ENCODE measurements at regions not wholly inside any gene's neighbourhood (a gene's known extent, or its start where the extent isn't known, plus 50 kb on each side); places are given as distances from the start of the nearest gene placed in this dataset.

DNA sequence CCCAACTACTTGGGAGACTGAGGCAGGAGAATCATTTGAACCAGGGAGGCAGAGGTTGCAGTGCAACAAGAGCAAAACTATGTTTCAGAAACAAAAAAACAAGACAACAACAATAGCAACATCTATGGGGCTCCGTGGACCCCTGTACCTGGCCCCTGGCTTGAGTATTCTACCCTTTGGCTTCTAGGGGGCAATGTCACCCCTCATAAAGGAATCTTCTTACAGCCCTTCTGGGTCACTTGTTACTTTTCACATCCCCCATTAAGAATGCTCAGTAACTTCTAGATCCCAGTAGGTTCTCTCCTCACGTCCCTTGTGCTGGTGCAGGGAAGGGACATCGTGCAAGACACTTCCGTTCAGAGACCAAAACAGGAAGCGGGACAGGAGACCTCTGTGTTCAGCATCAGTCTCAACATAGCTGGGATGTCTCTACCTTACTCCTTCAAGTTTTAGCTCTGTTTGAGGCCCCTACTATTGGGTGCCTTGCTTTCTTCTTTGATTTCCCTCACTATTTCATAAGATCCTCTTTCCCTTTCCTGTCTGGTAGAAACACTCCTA lies 218.1 kb upstream of the ARGLU1 start:
- H2BK15ac ChIP-seq (ENCODE audit: low read depth, poor library complexity, severe bottlenecking) = no peak overlapping the region
- no peaks in the 10 kb centered on the region for H3K9me3 ChIP-seq (ENCODE audit: control insufficient read depth, low read length)
- H3K79me1 ChIP-seq (replicated peaks; ENCODE audit: low read length, poor library complexity, severe bottlenecking) = no peaks in the 10 kb centered on the region
- WGBS = 48% methylated on average over 5 of the region's 5 CpGs
- H3K23ac ChIP-seq (ENCODE audit: low read length in 2 of 2) = no peak overlapping the region
- H3K4me1 ChIP-seq (ENCODE audit: control insufficient read depth, insufficient read depth, low read depth, low read length) = no peaks in the 10 kb centered on the region
- no peak overlapping the region for H3K4me3 ChIP-seq (ENCODE audit: insufficient read depth in 1 of 2, low read depth in 1 of 2, low read length in 2 of 2)
- no peak overlapping the region for H4K91ac ChIP-seq (ENCODE audit: low read length)
- H3K27ac ChIP-seq (ENCODE audit: low read length, poor library complexity, severe bottlenecking) = no peak overlapping the region
- H2BK5ac ChIP-seq (ENCODE audit: low read depth, low read length, poor library complexity, severe bottlenecking) = no peak overlapping the region
- H2AK5ac ChIP-seq (ENCODE audit: low read length, severe bottlenecking) = no peak overlapping the region
- no peak for DNase-seq
- H3K36me3 ChIP-seq (ENCODE audit: control insufficient read depth in 1 of 2, insufficient read depth in 2 of 2, low read depth in 1 of 2, low read length in 2 of 2) = no peaks in the 10 kb centered on the region
- H4K8ac ChIP-seq (ENCODE audit: low read length) = no peak overlapping the region
- H2AFZ ChIP-seq (ENCODE audit: low read depth, low read length) = no peak overlapping the region
- no peak overlapping the region for H2BK12ac ChIP-seq (ENCODE audit: low read length in 2 of 2)
- no peak overlapping the region for H3K9ac ChIP-seq (ENCODE audit: low read length)
- H3K18ac ChIP-seq (ENCODE audit: low read depth in 1 of 2, low read length in 2 of 2) = no peak overlapping the region
- H3K4ac ChIP-seq (ENCODE audit: low read depth in 1 of 2, low read length in 2 of 2) = no peak overlapping the region
- no peak overlapping the region for H3K4me2 ChIP-seq (ENCODE audit: low read length, poor library complexity, severe bottlenecking)
- peaks cover 0 to 3% of the 10 kb centered on the region in 2 experiments for H3K27me3 ChIP-seq (ENCODE audit: control insufficient read depth in 1 of 2, insufficient read depth in 1 of 2, low read length in 2 of 2)
- H2BK120ac ChIP-seq (ENCODE audit: low read depth, low read length) = no peak overlapping the region
- H3K14ac ChIP-seq (ENCODE audit: low read length in 2 of 2) = no peak overlapping the region

DNA sequence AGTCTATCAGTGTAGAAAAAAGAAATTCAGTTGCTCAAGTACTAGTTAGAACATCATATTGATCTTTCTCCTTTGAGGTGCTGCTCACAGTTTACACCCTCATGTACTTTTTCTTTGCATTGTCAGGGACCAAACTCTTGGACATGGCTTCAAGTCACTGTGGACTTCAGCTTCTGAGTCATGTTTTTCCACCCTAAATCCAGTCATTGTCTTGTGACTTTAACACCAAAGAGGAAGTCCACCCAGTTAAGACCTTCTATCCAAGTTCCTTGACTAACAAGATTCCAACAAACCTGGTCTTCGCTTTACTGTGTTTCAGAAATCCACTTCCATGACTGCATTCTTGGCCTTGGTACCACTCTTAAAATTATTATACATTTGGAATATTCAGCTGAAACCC lies 206.7 kb upstream of the ARGLU1 start:
- Histone ChIP-seq H3K23ac (ENCODE audit: low read length in 2 of 2) (no peak overlapping the region), H3K79me1 (replicated peaks; ENCODE audit: low read length, poor library complexity, severe bottlenecking) (no peaks in the 10 kb centered on the region), H3K4ac (ENCODE audit: low read depth in 1 of 2, low read length in 2 of 2) (no peak overlapping the region), H3K4me1 (ENCODE audit: control insufficient read depth, insufficient read depth, low read depth, low read length) (no peaks in the 10 kb centered on the region), H2BK12ac (ENCODE audit: low read length in 2 of 2) (no peak overlapping the region), H2BK15ac (ENCODE audit: low read depth, poor library complexity, severe bottlenecking) (no peak overlapping the region), H2BK120ac (ENCODE audit: low read depth, low read length) (no peak overlapping the region), H2AFZ (ENCODE audit: low read depth, low read length) (no peak overlapping the region), H3K18ac (ENCODE audit: low read depth in 1 of 2, low read length in 2 of 2) (no peak overlapping the region), H3K9ac (ENCODE audit: low read length) (no peak overlapping the region), H4K8ac (ENCODE audit: low read length) (no peak overlapping the region), H3K14ac (ENCODE audit: low read length in 2 of 2) (no peak overlapping the region), H2BK5ac (ENCODE audit: low read depth, low read length, poor library complexity, severe bottlenecking) (no peak overlapping the region), H3K27ac (ENCODE audit: low read length, poor library complexity, severe bottlenecking) (no peak overlapping the region), H2AK5ac (ENCODE audit: low read length, severe bottlenecking) (no peak overlapping the region), H4K91ac (ENCODE audit: low read length) (no peak overlapping the region), H3K4me2 (ENCODE audit: low read length, poor library complexity, severe bottlenecking) (no peak overlapping the region), H3K27me3 (ENCODE audit: control insufficient read depth in 1 of 2, insufficient read depth in 1 of 2, low read length in 2 of 2) (no peaks in the 10 kb centered on the region), H3K4me3 (ENCODE audit: insufficient read depth in 1 of 2, low read depth in 1 of 2, low read length in 2 of 2) (no peak overlapping the region), H3K36me3 (ENCODE audit: control insufficient read depth in 1 of 2, insufficient read depth in 2 of 2, low read depth in 1 of 2, low read length in 2 of 2) (no peaks in the 10 kb centered on the region), H3K9me3 (ENCODE audit: control insufficient read depth, low read length) (no peaks in the 10 kb centered on the region)
- 100% methylated on average over 1 of the region's 1 CpG for WGBS
- no peak for DNase-seq

DNA sequence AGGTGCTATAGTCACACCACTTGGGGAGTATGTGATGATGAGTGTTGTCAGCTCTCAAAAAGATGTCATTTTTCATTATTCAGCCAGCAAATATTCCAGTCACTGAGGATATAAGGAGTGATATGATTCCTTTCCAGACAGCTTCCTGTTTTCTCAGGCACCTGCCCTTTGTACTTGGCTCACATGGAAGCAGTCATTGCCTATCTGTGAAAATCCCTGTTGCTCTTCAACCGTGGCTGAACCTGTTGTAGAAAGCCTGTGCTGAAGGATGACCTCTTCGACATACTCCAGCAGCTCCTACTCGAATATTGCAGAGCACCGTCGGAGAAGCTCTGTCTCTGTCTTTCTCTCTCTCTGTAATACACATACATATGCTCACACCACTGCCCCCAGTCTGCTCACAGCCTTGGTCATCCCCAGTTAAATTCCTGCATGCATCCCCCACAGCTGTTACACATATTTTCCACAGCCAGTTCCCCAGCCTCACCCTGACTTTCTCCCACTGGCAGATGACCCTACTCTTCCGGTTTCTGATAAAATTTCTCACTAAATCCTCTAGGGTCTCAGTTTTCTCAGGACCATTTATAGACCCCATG lies 204.2 kb upstream of the ARGLU1 start:
- WGBS = 59% methylated on average over 6 of the region's 6 CpGs
- Histone ChIP-seq H3K23ac (ENCODE audit: low read length in 2 of 2) (no peak overlapping the region), H2BK15ac (ENCODE audit: low read depth, poor library complexity, severe bottlenecking) (no peak overlapping the region), H4K91ac (ENCODE audit: low read length) (no peak overlapping the region), H2BK12ac (ENCODE audit: low read length in 2 of 2) (no peak overlapping the region), H3K9ac (ENCODE audit: low read length) (no peak overlapping the region), H3K27me3 (ENCODE audit: control insufficient read depth in 1 of 2, insufficient read depth in 1 of 2, low read length in 2 of 2) (no peaks in the 10 kb centered on the region), H3K18ac (ENCODE audit: low read depth in 1 of 2, low read length in 2 of 2) (no peak overlapping the region), H2AK5ac (ENCODE audit: low read length, severe bottlenecking) (no peak overlapping the region), H3K14ac (ENCODE audit: low read length in 2 of 2) (no peak overlapping the region), H2BK5ac (ENCODE audit: low read depth, low read length, poor library complexity, severe bottlenecking) (no peak overlapping the region), H3K4me2 (ENCODE audit: low read length, poor library complexity, severe bottlenecking) (no peak overlapping the region), H3K36me3 (ENCODE audit: control insufficient read depth in 1 of 2, insufficient read depth in 2 of 2, low read depth in 1 of 2, low read length in 2 of 2) (no peaks in the 10 kb centered on the region), H3K4me3 (ENCODE audit: insufficient read depth in 1 of 2, low read depth in 1 of 2, low read length in 2 of 2) (no peak overlapping the region), H2AFZ (ENCODE audit: low read depth, low read length) (no peak overlapping the region), H3K79me1 (replicated peaks; ENCODE audit: low read length, poor library complexity, severe bottlenecking) (no peaks in the 10 kb centered on the region), H3K27ac (ENCODE audit: low read length, poor library complexity, severe bottlenecking) (no peak overlapping the region), H2BK120ac (ENCODE audit: low read depth, low read length) (no peak overlapping the region), H3K4me1 (ENCODE audit: control insufficient read depth, insufficient read depth, low read depth, low read length) (no peaks in the 10 kb centered on the region), H3K9me3 (ENCODE audit: control insufficient read depth, low read length) (peaks cover 17% of the 10 kb centered on the region), H3K4ac (ENCODE audit: low read depth in 1 of 2, low read length in 2 of 2) (no peak overlapping the region), H4K8ac (ENCODE audit: low read length) (no peak overlapping the region)
- DNase-seq = no peak

DNA sequence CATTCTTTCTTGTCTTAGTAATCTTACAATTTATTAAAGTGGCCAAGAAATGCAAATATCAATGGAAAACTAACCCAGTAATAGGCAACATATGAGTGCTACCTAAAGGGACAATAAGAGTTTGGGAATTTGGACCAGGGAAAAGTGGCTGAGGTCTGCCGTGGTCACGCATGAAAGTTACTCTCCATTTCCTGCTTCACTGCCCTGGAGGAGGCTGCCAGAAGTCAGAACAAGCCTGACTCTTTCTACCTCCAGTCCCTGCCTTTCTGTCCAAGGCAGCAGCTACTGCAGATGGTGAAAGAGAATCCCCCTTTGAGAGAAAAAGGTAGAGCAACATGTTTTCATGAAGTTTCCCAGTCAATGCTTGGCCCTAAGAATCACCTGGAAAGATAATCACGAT lies 201.1 kb upstream of the ARGLU1 start:
- Histone ChIP-seq H2BK15ac (ENCODE audit: low read depth, poor library complexity, severe bottlenecking) (no peak overlapping the region), H3K4ac (ENCODE audit: low read depth in 1 of 2, low read length in 2 of 2) (no peak overlapping the region), H3K4me2 (ENCODE audit: low read length, poor library complexity, severe bottlenecking) (no peak overlapping the region), H3K18ac (ENCODE audit: low read depth in 1 of 2, low read length in 2 of 2) (no peak overlapping the region), H3K79me1 (replicated peaks; ENCODE audit: low read length, poor library complexity, severe bottlenecking) (no peaks in the 10 kb centered on the region), H3K4me1 (ENCODE audit: control insufficient read depth, insufficient read depth, low read depth, low read length) (no peaks in the 10 kb centered on the region), H4K91ac (ENCODE audit: low read length) (no peak overlapping the region), H3K14ac (ENCODE audit: low read length in 2 of 2) (no peak overlapping the region), H2BK12ac (ENCODE audit: low read length in 2 of 2) (no peak overlapping the region), H2AFZ (ENCODE audit: low read depth, low read length) (no peak overlapping the region), H3K9ac (ENCODE audit: low read length) (no peak overlapping the region), H2BK120ac (ENCODE audit: low read depth, low read length) (no peak overlapping the region), H2AK5ac (ENCODE audit: low read length, severe bottlenecking) (no peak overlapping the region), H2BK5ac (ENCODE audit: low read depth, low read length, poor library complexity, severe bottlenecking) (no peak overlapping the region), H3K9me3 (ENCODE audit: control insufficient read depth, low read length) (peaks cover 24% of the 10 kb centered on the region), H3K27me3 (ENCODE audit: control insufficient read depth in 1 of 2, insufficient read depth in 1 of 2, low read length in 2 of 2) (no peaks in the 10 kb centered on the region), H3K27ac (ENCODE audit: low read length, poor library complexity, severe bottlenecking) (no peak overlapping the region), H3K36me3 (ENCODE audit: control insufficient read depth in 1 of 2, insufficient read depth in 2 of 2, low read depth in 1 of 2, low read length in 2 of 2) (no peaks in the 10 kb centered on the region), H3K4me3 (ENCODE audit: insufficient read depth in 1 of 2, low read depth in 1 of 2, low read length in 2 of 2) (no peak overlapping the region), H3K23ac (ENCODE audit: low read length in 2 of 2) (no peak overlapping the region), H4K8ac (ENCODE audit: low read length) (no peak overlapping the region)
- 94% methylated on average over 3 of the region's 3 CpGs for WGBS
- no peak for DNase-seq

Measured in mesenchymal stem cell (in vitro differentiated cells and primary cell).